NOMO-1 (cell line): ENCODE measurements at regions not wholly inside any gene's neighbourhood (a gene's known extent, or its start where the extent isn't known, plus 50 kb on each side); places are given as distances from the start of the nearest gene placed in this dataset.

Experiments used
- DNase-seq, 2 experiments: peaks; one replicate each; lab custom pipeline; 2025; ENCODE audit not compliant: unreplicated experiment in 2 of 2; lab: John Stamatoyannopoulos, UW

DNA sequence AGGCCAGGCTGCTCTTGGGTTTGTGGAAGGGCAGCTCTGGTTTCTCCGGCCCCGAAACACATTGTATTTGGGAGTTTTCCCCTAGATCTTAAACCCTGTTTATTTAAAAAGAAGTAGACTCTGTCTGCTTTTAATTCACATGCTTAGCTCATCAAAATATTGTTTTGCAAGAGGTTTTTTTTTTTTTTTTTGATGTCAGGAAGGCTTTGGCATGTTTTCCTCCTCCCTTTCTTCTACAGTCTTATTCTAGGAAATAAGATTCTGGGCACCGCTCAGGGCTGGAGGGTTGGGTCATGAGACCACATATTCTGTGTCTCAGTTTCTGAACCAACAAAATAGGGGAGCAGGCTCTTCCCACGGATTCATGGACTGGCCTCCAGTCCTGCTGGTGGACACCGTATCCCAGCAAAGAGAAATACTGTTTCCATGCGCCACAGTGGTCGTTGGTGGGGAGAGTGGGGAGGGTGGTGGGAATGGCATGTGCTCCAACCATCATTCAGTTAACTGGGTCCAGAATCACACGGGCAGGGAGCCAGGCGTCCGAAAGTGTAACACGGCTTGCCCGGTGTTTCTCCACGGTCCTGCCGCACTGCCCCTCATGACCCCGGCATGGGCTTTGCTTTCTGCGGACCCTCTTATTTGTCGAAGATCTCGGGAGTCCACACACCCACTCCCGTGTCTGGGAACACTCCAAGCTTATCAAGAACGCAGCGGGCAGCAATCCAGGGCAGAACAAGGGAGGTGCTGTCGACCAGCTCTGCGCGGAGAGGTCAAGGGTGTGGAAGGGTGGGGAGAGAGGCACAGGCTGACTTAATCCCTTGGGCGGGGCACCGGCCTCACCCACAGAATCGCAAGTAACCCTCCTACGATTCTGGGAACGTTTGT, 176.7 kb downstream of the GLI2 start:
- DNase-seq, result no peak

GRCh38 chr2:120913972-120914838, 178.5 kb downstream of the GLI2 start:
- DNase-seq, result no peak

DNA sequence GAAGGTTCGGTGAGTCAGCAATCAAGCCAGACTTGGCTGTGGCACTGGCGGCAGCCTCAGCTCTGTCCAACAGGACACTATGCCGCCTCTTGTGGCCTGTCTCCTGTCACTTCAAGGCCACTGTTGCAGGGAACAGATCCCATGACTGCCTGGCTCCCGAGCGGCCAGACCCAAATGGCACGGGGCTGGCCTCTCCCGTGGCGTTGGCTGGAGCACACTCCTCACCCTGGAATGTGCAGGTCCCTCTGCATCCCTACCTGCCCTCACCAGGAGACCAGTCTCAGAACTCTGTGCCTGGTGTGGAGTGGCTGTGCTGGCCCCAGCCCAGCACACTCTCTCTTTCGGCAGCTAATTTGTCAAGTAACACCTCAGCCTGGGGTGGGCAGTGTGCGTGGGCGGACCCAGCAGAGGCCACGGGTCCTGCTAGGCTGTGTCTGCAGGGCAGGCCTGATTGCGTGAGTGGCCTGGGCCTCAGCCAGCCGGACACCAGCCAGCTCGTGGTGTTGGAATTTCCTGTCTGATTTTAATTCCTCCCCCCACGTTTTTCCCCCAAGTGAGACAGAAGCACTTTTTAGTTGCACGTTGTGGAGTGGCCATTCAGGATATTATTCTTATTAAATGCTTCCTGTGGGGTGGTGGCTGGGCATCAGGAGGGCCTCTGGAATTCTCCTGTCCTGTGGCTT, 179.3 kb downstream of the GLI2 start:
- no peak for DNase-seq

- no peak for DNase-seq
Measured at GRCh38 chr2:120915670-120916069, 180.0 kb downstream of the GLI2 start.

GRCh38 chr2:120916446-120916845, 180.8 kb downstream of the GLI2 start:
- no peak for DNase-seq

- DNase-seq, result no peak
Measured at GRCh38 chr2:120917886-120918285, 182.2 kb downstream of the GLI2 start.

DNA sequence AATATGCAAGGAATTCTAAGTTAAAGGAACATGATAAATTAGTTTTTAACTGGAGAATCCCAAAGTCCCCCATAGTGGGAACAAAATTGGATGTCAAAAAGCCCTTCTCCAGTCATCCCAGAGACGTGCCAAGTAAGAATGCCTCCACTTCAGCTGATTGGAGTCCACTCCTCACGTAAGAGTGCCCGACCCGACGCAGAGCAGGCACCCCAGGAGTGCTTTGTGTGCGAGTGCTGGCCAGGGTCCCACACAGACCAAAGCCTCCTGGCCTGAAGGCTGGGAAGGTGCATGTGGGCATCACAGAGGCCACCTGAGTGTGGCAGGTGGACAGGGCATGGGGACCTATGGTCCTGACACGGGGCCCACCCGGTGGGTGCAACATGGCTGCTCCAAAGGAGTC, 183.5 kb downstream of the GLI2 start:
- no peak for DNase-seq

GRCh38 chr2:120919771-120920453, 184.2 kb downstream of the GLI2 start:
- no peak for DNase-seq

DNA sequence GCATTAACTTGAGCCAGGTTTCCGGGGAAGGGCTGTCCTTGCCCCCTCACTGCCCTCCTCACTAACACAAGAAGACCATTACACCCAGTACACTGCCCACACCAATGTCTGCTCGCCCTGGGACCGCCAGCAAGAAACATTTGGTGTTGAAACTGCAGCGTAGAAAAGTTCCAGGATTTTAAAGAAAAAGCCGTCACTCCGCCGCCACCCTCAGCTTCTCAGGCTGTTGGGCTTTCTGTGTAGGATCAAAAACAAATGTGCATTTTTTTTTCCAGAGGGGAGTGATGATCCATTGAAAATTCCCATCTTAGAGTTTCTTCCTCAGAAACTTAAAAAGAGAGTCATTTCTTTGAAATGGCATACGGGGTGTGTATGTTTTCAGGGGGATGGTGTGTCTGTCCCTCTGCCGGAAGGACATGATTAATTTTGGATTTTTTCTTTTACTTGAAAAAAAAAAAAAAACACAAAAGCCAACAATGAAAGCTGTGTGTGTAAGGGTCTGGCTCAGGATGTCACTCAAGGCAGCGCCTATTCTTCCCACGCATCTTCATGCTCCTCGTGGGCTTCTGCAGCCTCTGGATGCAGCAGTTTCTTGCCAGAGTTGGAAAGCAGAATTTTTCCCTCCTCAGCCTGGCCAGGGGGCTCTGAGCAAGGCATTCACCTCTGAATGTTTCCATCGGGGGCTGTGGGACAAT, 184.9 kb downstream of the GLI2 start:
- no peak for DNase-seq

GRCh38 chr2:120921457-120921856, 185.8 kb downstream of the GLI2 start:
- DNase-seq, result no peak

DNA sequence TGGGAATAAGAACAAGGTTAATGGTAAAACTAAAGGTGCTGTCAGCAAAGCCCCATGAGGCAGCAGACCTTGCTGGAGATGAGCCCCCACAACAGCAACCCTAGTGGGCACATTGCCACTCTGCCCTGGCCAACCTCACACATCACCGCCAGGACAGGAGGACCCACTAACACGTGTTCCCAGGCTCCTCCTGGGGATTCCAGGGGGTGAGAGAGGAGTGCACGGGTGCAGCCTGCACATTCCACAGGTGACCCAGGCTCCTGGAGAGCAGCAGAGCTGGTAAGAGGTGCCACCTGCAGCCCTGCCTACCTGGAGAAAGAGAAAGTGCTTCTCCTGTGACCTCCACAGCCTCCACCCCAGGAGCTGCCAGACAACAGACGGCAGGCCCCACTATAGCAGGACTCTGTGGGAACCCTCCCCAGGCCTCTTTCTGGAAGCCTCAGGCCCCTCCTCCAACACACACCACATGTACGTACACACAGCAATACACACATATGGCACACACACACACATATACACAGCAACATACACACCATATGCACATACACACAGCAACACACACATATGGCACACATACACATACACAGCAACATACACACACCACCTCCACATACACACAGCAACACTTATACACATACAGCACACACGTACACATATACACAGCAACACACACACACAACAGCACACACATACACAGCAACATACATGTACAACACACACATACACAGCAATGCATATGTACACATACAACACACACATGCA, 187.1 kb downstream of the GLI2 start:
- DNase-seq, result no peak

DNA sequence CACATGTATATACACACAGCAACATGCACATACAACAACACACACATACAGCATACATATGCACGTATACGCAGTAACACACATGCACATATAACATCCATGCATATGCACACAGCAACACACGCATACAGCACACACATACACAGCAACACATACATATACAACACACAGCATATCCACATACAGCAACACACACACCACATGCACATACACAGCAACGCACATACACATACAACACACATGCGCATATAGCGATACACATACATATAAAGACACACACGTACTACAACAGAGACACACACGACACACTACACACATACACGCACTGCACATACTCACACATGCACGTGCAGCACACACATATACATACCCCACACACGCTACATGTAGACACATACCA, 187.8 kb downstream of the GLI2 start:
- DNase-seq, result no peak

DNA sequence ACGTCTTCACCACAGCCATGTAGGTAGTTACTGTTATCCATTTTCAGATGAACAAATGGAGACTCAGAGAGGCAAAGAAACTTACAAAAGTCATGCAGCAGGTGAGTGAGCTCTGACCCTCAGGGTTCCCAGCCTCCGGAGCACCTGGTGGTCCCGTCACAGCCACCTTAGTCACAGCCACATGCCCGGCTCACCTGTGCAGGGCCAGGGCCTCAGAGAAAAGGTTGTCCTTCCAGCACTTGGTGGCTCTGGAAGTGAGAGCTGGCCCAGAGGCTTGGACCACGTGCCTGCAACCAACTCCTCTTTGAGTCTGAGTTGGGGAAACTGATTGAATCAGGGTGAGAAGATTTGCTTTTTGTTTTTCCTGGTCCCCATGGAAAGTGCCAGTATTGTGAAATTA, 189.3 kb downstream of the GLI2 start:
- no peak for DNase-seq

GRCh38 chr2:120926463-120927264, 191.0 kb downstream of the GLI2 start:
- no peak for DNase-seq

- no peak for DNase-seq
Measured at GRCh38 chr2:120927265-120927628, 191.6 kb downstream of the GLI2 start.

DNA sequence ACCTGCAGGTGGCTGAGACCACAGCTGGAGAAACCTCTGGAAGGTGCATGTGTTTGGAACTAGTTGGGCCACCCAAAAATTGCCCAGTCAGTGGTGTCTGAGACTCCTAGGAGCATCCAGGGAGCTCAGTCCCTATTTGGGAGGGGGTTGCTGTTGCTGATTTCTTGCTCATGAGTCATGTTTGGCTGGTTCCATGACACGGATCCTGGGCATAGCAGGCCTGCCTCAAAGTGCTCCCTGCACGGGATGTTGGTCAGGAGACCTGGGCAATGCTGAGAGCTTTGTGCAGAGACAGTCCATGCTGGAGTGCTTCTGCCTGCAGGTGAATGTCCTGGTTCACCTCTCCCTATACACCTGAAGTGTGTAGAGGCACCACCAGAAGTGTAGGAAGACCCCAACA, 194.2 kb downstream of the GLI2 start:
- DNase-seq, result no peak

- DNase-seq, result no peak
Measured at GRCh38 chr2:120930236-120930635, 194.6 kb downstream of the GLI2 start.

DNA sequence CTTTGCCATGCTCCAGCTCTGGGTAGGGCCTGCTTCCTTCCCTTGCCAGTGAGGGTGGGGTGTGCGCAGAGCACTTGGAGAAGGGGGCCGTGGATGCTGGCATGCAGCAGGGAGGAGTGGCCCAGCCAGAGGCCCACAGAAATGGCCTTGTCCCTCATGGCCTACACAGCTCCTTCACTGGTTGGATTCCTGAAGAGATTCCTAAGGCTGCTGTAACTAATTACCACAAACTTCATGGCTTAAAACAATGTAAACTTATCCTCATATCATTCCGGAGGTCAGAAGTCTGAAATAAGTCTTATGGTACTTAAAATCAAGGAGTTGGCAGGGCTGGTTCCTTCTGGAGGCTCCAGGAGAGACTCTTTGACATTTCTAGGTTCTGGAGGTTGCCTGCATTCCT, 195.2 kb downstream of the GLI2 start:
- DNase-seq, result no peak

GRCh38 chr2:120932472-120932871, 196.8 kb downstream of the GLI2 start:
- DNase-seq, result no peak
